ENCODE measurements at regions not wholly inside any gene's neighbourhood (a gene's known extent, or its start where the extent isn't known, plus 50 kb on each side); places are given as distances from the start of the nearest gene placed in this dataset.

GRCh38 chr2:223510713-223511112 is 91.4 kb downstream of the SCG2 start:
- no peak for TF ChIP-seq CTCF (IDR thresholded peaks at IDR 0.05; ENCODE audit: low read length, missing control alignments)
- no peak overlapping the region for H3K4me3 ChIP-seq (replicated peaks; ENCODE audit: low read depth, low read length)
- DNase-seq (ENCODE audit: low read depth), result no peak

GRCh38 chr2:223511168-223511567 is 91.0 kb downstream of the SCG2 start:
- DNase-seq (ENCODE audit: low read depth), result no peak
- H3K4me3 ChIP-seq (replicated peaks; ENCODE audit: low read depth, low read length), result no peak overlapping the region
- no peak for TF ChIP-seq CTCF (IDR thresholded peaks at IDR 0.05; ENCODE audit: low read length, missing control alignments)

- TF ChIP-seq CTCF (IDR thresholded peaks at IDR 0.05; ENCODE audit: low read length, missing control alignments), result no peak
- H3K4me3 ChIP-seq (replicated peaks; ENCODE audit: low read depth, low read length), result no peak overlapping the region
- peak; percentile 24 for DNase-seq (ENCODE audit: low read depth)
Measured at GRCh38 chr2:223513771-223514455, 88.2 kb downstream of the SCG2 start.

- no peak overlapping the region for H3K4me3 ChIP-seq (replicated peaks; ENCODE audit: low read depth, low read length)
- no peak for TF ChIP-seq CTCF (IDR thresholded peaks at IDR 0.05; ENCODE audit: low read length, missing control alignments)
- DNase-seq (ENCODE audit: low read depth), result no peak
Measured at GRCh38 chr2:223519471-223519870, 82.7 kb downstream of the SCG2 start.

- no peak for TF ChIP-seq CTCF (IDR thresholded peaks at IDR 0.05; ENCODE audit: low read length, missing control alignments)
- no peak overlapping the region for H3K4me3 ChIP-seq (replicated peaks; ENCODE audit: low read depth, low read length)
- no peak for DNase-seq (ENCODE audit: low read depth)
Measured at GRCh38 chr2:223522796-223523195, 79.4 kb downstream of the SCG2 start.

GRCh38 chr2:223523551-223524001 is 78.6 kb downstream of the SCG2 start:
- no peak overlapping the region for H3K4me3 ChIP-seq (replicated peaks; ENCODE audit: low read depth, low read length)
- no peak for TF ChIP-seq CTCF (IDR thresholded peaks at IDR 0.05; ENCODE audit: low read length, missing control alignments)
- peak; percentile 55 for DNase-seq (ENCODE audit: low read depth)

GRCh38 chr2:223524066-223524465 is 78.1 kb downstream of the SCG2 start:
- TF ChIP-seq CTCF (IDR thresholded peaks at IDR 0.05; ENCODE audit: low read length, missing control alignments), result no peak
- no peak for DNase-seq (ENCODE audit: low read depth)

More at GRCh38 chr2:223524066-223524465, 78.1 kb downstream of the SCG2 start:
- H3K4me3 ChIP-seq (replicated peaks; ENCODE audit: low read depth, low read length), result no peak overlapping the region
